ENCODE measurements at regions not wholly inside any gene's neighbourhood (a gene's known extent, or its start where the extent isn't known, plus 50 kb on each side); places are given as distances from the start of the nearest gene placed in this dataset.
"Not testable (repeated sequence)": the region's sequence is repeated elsewhere in the genome, so short reads cannot be mapped to it uniquely, and the experiment has no call there.

GRCh38 chr1:193438312-193438711 is 251.9 kb upstream of the B3GALT2 start:
- no peak overlapping the region for H3K27ac ChIP-seq (ENCODE audit: low read depth, low read length)

DNA sequence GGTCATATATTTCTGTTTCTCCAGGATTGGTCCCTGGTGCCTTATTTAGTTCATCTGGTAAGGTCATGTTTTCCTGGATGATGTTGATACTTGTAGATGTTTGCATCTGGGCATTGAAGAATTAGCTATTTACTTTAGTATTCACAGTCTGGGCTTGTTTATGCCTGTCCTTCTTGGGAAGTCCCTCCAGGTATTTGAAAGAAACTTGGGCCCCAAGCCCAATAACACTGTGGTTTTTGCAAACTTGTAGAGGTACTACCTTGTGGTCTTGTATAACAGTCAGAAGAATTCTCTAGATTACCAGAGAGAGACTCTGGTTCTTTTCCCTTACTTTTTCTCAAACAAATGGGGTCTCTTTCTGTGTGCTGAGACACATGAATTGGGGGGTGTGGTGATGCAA is 251.4 kb upstream of the B3GALT2 start:
- no peak overlapping the region for H3K9ac ChIP-seq (ENCODE audit: low read length)

More at GRCh38 chr1:193438312-193438711, 251.9 kb upstream of the B3GALT2 start:
- Histone ChIP-seq H3K9ac (ENCODE audit: low read length) (no peak overlapping the region), H3K27me3 (ENCODE audit: control insufficient read depth in 1 of 2, insufficient read depth in 2 of 2, low read length in 2 of 2) (no peaks in the 10 kb centered on the region), H3K4me1 (ENCODE audit: insufficient read depth, low read length) (no peaks in the 10 kb centered on the region), H3K4me3 (ENCODE audit: low read depth in 1 of 2, low read length in 2 of 2) (no peak overlapping the region), H3K36me3 (ENCODE audit: insufficient read depth, low read length) (no peaks in the 10 kb centered on the region), H3K9me3 (ENCODE audit: low read length) (no peaks in the 10 kb centered on the region)

GRCh38 chr1:193437333-193437732 is 250.9 kb upstream of the B3GALT2 start:
- H3K4me1 ChIP-seq (ENCODE audit: insufficient read depth, low read length); H3K9ac ChIP-seq (ENCODE audit: low read length); H3K27me3 ChIP-seq (ENCODE audit: control insufficient read depth in 1 of 2, insufficient read depth in 2 of 2, low read length in 2 of 2); H3K27ac ChIP-seq (ENCODE audit: low read depth, low read length); H3K4me3 ChIP-seq (ENCODE audit: low read depth in 1 of 2, low read length in 2 of 2); H3K9me3 ChIP-seq (ENCODE audit: low read length); H3K36me3 ChIP-seq (ENCODE audit: insufficient read depth, low read length): not testable (repeated sequence)

More for the DNA sequence above, 251.4 kb upstream of the B3GALT2 start:
- H3K27me3 ChIP-seq (ENCODE audit: control insufficient read depth in 1 of 2, insufficient read depth in 2 of 2, low read length in 2 of 2), result no peaks in the 10 kb centered on the region
- no peak overlapping the region for H3K4me3 ChIP-seq (ENCODE audit: low read depth in 1 of 2, low read length in 2 of 2)
- H3K4me1 ChIP-seq (ENCODE audit: insufficient read depth, low read length), result no peaks in the 10 kb centered on the region
- H3K36me3 ChIP-seq (ENCODE audit: insufficient read depth, low read length), result no peaks in the 10 kb centered on the region
- H3K9me3 ChIP-seq (ENCODE audit: low read length), result no peaks in the 10 kb centered on the region
- H3K27ac ChIP-seq (ENCODE audit: low read depth, low read length), result no peak overlapping the region

- no peaks in the 10 kb centered on the region for H3K4me1 ChIP-seq (ENCODE audit: insufficient read depth, low read length)
- no peaks in the 10 kb centered on the region for H3K27me3 ChIP-seq (ENCODE audit: control insufficient read depth in 1 of 2, insufficient read depth in 2 of 2, low read length in 2 of 2)
- H3K9ac ChIP-seq (ENCODE audit: low read length), result no peak overlapping the region
- no peaks in the 10 kb centered on the region for H3K36me3 ChIP-seq (ENCODE audit: insufficient read depth, low read length)
- no peak overlapping the region for H3K4me3 ChIP-seq (ENCODE audit: low read depth in 1 of 2, low read length in 2 of 2)
- no peak overlapping the region for H3K27ac ChIP-seq (ENCODE audit: low read depth, low read length)
- H3K9me3 ChIP-seq (ENCODE audit: low read length), result no peaks in the 10 kb centered on the region
Observed at GRCh38 chr1:193435781-193436180, 249.4 kb upstream of the B3GALT2 start.

DNA sequence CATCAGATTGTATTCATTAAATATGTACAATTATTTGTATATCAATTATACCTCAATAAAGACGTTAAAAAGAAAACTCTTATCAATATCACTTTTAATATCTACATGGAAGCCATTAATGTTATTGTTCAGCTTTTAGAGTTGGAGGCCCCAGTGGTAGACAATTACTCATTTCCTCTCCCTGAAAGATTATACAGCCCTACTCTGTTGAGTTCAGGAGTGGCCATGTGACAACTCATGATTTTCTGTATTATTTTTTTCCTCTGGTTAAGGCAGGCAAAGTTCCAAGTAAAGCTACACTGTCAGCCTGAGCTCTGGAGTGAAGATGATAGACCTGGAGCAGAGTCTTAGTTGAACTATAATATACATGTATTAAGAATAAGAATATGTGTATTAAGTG is 247.9 kb upstream of the B3GALT2 start:
- H3K27me3 ChIP-seq (ENCODE audit: control insufficient read depth in 1 of 2, insufficient read depth in 2 of 2, low read length in 2 of 2), result no peaks in the 10 kb centered on the region
- no peaks in the 10 kb centered on the region for H3K4me1 ChIP-seq (ENCODE audit: insufficient read depth, low read length)
- no peaks in the 10 kb centered on the region for H3K9me3 ChIP-seq (ENCODE audit: low read length)
- H3K27ac ChIP-seq (ENCODE audit: low read depth, low read length), result no peak overlapping the region
- no peak overlapping the region for H3K9ac ChIP-seq (ENCODE audit: low read length)
- no peak overlapping the region for H3K4me3 ChIP-seq (ENCODE audit: low read depth in 1 of 2, low read length in 2 of 2)
- no peaks in the 10 kb centered on the region for H3K36me3 ChIP-seq (ENCODE audit: insufficient read depth, low read length)

DNA sequence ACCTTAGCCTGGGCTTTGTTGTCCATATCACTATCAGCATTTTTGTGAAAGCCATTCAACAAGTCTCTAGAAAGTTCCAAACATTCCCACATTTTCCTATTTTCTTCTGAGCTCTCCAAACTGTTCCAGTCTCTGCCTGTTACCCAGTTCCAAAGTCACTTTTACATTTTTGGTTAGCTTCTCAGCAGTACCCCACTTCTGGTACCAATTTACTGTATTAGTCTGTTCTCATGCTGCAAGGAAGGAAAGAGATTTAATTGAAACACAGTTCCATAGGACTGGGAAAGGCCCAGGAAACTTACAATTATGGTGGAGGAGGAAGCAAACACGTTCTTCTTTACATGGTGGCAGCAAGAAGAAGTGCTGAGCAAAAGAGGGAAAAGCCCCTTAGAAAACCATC is 247.2 kb upstream of the B3GALT2 start:
- H3K9ac ChIP-seq (ENCODE audit: low read length), result no peak overlapping the region
- H3K27ac ChIP-seq (ENCODE audit: low read depth, low read length), result no peak overlapping the region
- H3K4me3 ChIP-seq (ENCODE audit: low read depth in 1 of 2, low read length in 2 of 2), result no peak overlapping the region
- no peaks in the 10 kb centered on the region for H3K9me3 ChIP-seq (ENCODE audit: low read length)
- no peaks in the 10 kb centered on the region for H3K36me3 ChIP-seq (ENCODE audit: insufficient read depth, low read length)
- H3K4me1 ChIP-seq (ENCODE audit: insufficient read depth, low read length), result no peaks in the 10 kb centered on the region
- no peaks in the 10 kb centered on the region for H3K27me3 ChIP-seq (ENCODE audit: control insufficient read depth in 1 of 2, insufficient read depth in 2 of 2, low read length in 2 of 2)

DNA sequence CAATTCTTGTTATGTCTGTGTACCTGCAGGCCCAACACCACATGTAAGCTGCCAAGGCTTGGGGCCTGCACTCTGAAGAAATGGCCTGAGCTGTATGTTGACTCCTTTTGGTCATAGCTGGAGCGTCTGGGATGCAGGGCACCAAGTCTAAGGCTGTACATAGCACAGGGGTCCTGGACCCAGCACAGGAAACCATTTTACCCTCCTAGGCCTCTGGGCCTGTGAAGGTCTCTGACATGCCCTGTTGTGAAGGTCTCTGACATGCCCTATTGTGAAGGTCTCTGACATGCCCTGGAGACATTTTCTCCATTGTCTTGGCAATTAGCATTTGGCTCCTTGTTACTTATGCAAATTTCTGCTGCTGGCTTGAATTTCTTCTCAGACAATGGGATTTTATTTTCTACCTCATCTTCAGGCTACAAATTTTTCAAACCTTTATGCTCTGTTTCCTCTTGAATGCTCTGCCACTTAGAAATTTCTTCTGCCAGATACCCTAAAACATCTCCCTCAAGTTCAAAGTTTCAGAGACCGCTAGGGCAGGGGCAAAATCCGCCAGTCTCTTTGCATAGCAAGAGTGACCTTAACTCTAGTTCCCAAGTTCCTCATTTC is 246.7 kb upstream of the B3GALT2 start:
- H3K4me1 ChIP-seq (ENCODE audit: insufficient read depth, low read length), result no peaks in the 10 kb centered on the region

DNA sequence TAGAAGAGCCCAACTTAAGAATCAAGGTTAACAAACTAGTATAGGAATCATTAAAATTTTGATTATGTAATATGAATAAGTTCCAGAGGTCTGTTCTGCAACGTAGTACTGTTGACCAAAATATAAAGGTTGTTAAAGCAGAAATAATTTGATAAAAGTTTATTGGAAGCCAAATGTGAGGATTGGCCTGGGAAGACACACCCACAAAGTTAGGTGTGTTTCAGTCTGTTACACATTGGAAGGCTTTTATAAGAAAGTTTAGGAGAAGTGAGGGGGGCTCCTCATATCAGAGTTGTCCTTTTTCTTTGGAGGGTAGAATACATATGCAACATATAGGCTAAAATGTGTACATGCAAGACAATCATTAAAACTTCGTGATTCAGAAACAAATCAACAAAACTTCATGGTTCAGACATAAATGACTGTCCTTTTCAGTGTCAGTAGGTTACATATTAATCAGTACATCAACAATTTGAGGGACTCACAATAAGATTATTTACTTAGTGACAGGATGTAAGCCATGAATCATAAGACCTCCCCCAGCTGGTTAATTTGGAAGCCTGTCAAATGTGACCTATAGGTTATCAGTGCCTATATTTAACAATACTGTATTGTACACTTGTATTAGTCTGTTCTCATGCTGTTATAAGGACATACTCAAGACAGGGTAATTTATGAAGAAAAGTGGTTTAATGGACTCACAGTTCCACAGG is 245.0 kb upstream of the B3GALT2 start:
- no peaks in the 10 kb centered on the region for H3K27me3 ChIP-seq (ENCODE audit: control insufficient read depth in 1 of 2, insufficient read depth in 2 of 2, low read length in 2 of 2)
- H3K9me3 ChIP-seq (ENCODE audit: low read length), result no peaks in the 10 kb centered on the region
- H3K9ac ChIP-seq (ENCODE audit: low read length), result no peak overlapping the region
- no peaks in the 10 kb centered on the region for H3K4me1 ChIP-seq (ENCODE audit: insufficient read depth, low read length)
- no peaks in the 10 kb centered on the region for H3K36me3 ChIP-seq (ENCODE audit: insufficient read depth, low read length)
- H3K27ac ChIP-seq (ENCODE audit: low read depth, low read length), result no peak overlapping the region
- no peak overlapping the region for H3K4me3 ChIP-seq (ENCODE audit: low read depth in 1 of 2, low read length in 2 of 2)

More for the DNA sequence above, 246.7 kb upstream of the B3GALT2 start:
- Histone ChIP-seq H3K9ac (ENCODE audit: low read length) (no peak overlapping the region), H3K27me3 (ENCODE audit: control insufficient read depth in 1 of 2, insufficient read depth in 2 of 2, low read length in 2 of 2) (no peaks in the 10 kb centered on the region), H3K4me3 (ENCODE audit: low read depth in 1 of 2, low read length in 2 of 2) (no peak overlapping the region), H3K27ac (ENCODE audit: low read depth, low read length) (no peak overlapping the region), H3K36me3 (ENCODE audit: insufficient read depth, low read length) (no peaks in the 10 kb centered on the region), H3K9me3 (ENCODE audit: low read length) (no peaks in the 10 kb centered on the region)

- Histone ChIP-seq H3K9ac (ENCODE audit: low read length) (no peak overlapping the region), H3K27ac (ENCODE audit: low read depth, low read length) (no peak overlapping the region)
Observed at GRCh38 chr1:193427524-193427923, 241.1 kb upstream of the B3GALT2 start.

DNA sequence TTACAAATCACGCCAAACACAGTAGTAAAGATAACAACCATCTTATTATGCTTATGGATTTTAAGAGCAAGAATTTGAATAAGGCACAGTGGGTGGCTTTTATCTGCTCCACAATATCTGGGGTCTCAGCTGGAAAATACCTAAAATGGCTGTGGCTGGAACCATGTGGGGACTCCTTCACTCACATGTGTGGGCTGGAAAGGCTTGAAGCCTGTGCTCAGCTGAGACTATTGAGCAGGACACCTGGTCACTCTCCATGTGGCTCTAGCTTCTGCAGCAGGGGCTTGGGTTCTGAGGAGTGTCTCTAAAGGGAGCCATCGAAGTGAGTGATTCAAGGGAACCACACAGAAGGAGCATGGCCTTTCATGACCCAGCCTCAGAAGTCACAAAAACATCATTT is 239.6 kb upstream of the B3GALT2 start:
- no peak overlapping the region for H3K4me3 ChIP-seq (ENCODE audit: low read depth in 1 of 2, low read length in 2 of 2)
- H3K36me3 ChIP-seq (ENCODE audit: insufficient read depth, low read length), result no peaks in the 10 kb centered on the region
- no peaks in the 10 kb centered on the region for H3K27me3 ChIP-seq (ENCODE audit: control insufficient read depth in 1 of 2, insufficient read depth in 2 of 2, low read length in 2 of 2)
- no peaks in the 10 kb centered on the region for H3K4me1 ChIP-seq (ENCODE audit: insufficient read depth, low read length)
- no peak overlapping the region for H3K9ac ChIP-seq (ENCODE audit: low read length)
- H3K27ac ChIP-seq (ENCODE audit: low read depth, low read length), result no peak overlapping the region
- no peaks in the 10 kb centered on the region for H3K9me3 ChIP-seq (ENCODE audit: low read length)

More at GRCh38 chr1:193427524-193427923, 241.1 kb upstream of the B3GALT2 start:
- H3K27me3 ChIP-seq (ENCODE audit: control insufficient read depth in 1 of 2, insufficient read depth in 2 of 2, low read length in 2 of 2), result no peaks in the 10 kb centered on the region
- H3K36me3 ChIP-seq (ENCODE audit: insufficient read depth, low read length), result no peaks in the 10 kb centered on the region
- H3K9me3 ChIP-seq (ENCODE audit: low read length), result no peaks in the 10 kb centered on the region
- H3K4me3 ChIP-seq (ENCODE audit: low read depth in 1 of 2, low read length in 2 of 2), result no peak overlapping the region
- H3K4me1 ChIP-seq (ENCODE audit: insufficient read depth, low read length), result no peaks in the 10 kb centered on the region

GRCh38 chr1:193421487-193421886 is 235.1 kb upstream of the B3GALT2 start:
- no peak overlapping the region for H3K27ac ChIP-seq (ENCODE audit: low read depth, low read length)
- H3K27me3 ChIP-seq (ENCODE audit: control insufficient read depth in 1 of 2, insufficient read depth in 2 of 2, low read length in 2 of 2), result no peaks in the 10 kb centered on the region
- H3K9ac ChIP-seq (ENCODE audit: low read length), result no peak overlapping the region
- no peak overlapping the region for H3K4me3 ChIP-seq (ENCODE audit: low read depth in 1 of 2, low read length in 2 of 2)
- no peaks in the 10 kb centered on the region for H3K9me3 ChIP-seq (ENCODE audit: low read length)
- H3K36me3 ChIP-seq (ENCODE audit: insufficient read depth, low read length), result no peaks in the 10 kb centered on the region
- peaks cover 5% of the 10 kb centered on the region for H3K4me1 ChIP-seq (ENCODE audit: insufficient read depth, low read length)

DNA sequence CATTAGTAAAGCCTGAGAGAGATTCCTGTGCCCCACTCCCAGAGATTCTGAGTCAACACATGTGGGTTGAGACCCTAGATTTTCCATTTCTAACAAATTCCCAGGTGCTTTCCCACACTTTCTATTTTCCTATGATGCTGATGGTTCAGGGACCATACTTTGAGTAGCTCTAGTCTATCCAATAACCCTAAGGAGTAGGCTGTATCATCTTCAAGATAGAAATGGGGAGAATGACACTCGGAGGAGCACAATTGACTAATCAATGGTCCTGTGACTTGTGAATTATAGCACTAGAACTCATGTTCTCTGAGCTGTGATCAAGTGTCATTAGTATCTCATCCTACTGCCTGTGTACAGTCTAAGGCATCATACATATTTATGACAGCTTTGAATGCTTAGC is 232.9 kb upstream of the B3GALT2 start:
- H3K4me3 ChIP-seq (ENCODE audit: low read depth in 1 of 2, low read length in 2 of 2), result no peak overlapping the region
- H3K27me3 ChIP-seq (ENCODE audit: control insufficient read depth in 1 of 2, insufficient read depth in 2 of 2, low read length in 2 of 2), result no peaks in the 10 kb centered on the region
- no peaks in the 10 kb centered on the region for H3K36me3 ChIP-seq (ENCODE audit: insufficient read depth, low read length)
- no peak overlapping the region for H3K27ac ChIP-seq (ENCODE audit: low read depth, low read length)
- no peak overlapping the region for H3K9ac ChIP-seq (ENCODE audit: low read length)
- no peaks in the 10 kb centered on the region for H3K9me3 ChIP-seq (ENCODE audit: low read length)
- H3K4me1 ChIP-seq (ENCODE audit: insufficient read depth, low read length), result peaks cover 5% of the 10 kb centered on the region

Data from muscle layer of colon (tissue), 2 donors.